C4-2B (cell line): ENCODE measurements at regions not wholly inside any gene's neighbourhood (a gene's known extent, or its start where the extent isn't known, plus 50 kb on each side); places are given as distances from the start of the nearest gene placed in this dataset.
"Not testable (repeated sequence)": the region's sequence is repeated elsewhere in the genome, so short reads cannot be mapped to it uniquely, and the experiment has no call there.

Experiments used
- CTCF ChIP-seq: fragments of 450-650 bp; conservative IDR thresholded peaks from 2 replicates; pipeline ENCODE4 v1.5.1; 2017; ENCODE audit warnings: mild to moderate bottlenecking
- ZFX ChIP-seq: fragments of 450-650 bp; IDR thresholded peaks from 2 replicates; pipeline ENCODE4 v1.6.1; 2017

GRCh38 chr4:26017961-26018700, 104.1 kb downstream of the SMIM20 start:
- not testable (repeated sequence) for TF ChIP-seq CTCF, ZFX
